HepG2 (cell line): ENCODE measurements at regions not wholly inside any gene's neighbourhood (a gene's known extent, or its start where the extent isn't known, plus 50 kb on each side); places are given as distances from the start of the nearest gene placed in this dataset.

Source experiments
- ISX ChIP-seq: sonication (generic); formaldehyde crosslinking; conservative IDR thresholded peaks from 2 replicates; pipeline ENCODE4 v1.5.0; 2020; ENCODE audit warnings: missing genetic modification reagents
- ZNF263 ChIP-seq: sonication (generic); formaldehyde crosslinking; IDR thresholded peaks from 2 replicates; pipeline ENCODE4 v1.4.0; 2020; ENCODE audit warnings: missing genetic modification reagents

DNA sequence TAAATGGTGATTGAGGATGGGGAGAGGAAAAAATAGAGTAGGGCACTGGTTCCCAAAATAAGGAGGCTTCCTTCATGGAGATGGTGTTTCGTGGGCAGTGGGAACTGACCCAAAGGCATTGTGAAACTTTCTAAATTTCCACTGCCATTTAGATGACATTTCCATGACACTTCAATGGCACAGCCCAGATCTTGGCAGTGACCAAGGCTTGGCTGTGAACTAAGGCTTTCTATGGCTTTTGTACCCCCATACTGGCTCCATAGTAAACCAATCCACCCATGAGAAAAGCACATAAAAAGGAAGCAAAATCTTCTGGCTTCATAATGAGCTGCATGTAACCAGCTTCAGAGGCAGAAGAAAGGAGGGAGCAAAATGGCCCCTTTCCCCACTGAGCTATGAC is 321.0 kb upstream of the TLE4 start:
- no peak for TF ChIP-seq ISX (CRISPR knock-in tag)
- no peak for TF ChIP-seq ZNF263 (CRISPR knock-in tag)
